NCI-H2196 treated with DMSO at 0.1 percent for 48 hours (cell line): ENCODE measurements at regions not wholly inside any gene's neighbourhood (a gene's known extent, or its start where the extent isn't known, plus 50 kb on each side); places are given as distances from the start of the nearest gene placed in this dataset.

Experiments
- DNase-seq: peaks from one replicate; lab custom pipeline; 2025; ENCODE audit not compliant: unreplicated experiment; lab: John Stamatoyannopoulos, UW

DNA sequence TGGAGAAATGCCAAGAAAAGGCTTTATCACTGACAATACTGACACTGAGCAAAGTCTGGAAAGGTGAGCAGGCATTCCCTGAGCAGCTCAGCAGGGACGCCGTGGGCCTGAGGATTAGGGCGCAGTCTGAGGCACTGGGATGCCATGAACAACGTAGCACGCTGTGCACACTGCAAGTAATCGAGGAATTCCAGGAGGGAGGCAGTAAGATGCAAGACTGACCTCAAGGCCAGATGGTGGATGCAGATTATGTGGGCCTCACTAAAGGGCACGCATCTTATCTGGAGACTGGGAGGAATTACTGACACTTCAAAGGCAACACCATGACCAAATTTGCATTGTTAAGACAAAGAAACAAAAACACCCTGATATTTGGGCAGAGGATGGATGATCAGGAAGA is 50.4 kb upstream of the OPCML start:
- no peak for DNase-seq

DNA sequence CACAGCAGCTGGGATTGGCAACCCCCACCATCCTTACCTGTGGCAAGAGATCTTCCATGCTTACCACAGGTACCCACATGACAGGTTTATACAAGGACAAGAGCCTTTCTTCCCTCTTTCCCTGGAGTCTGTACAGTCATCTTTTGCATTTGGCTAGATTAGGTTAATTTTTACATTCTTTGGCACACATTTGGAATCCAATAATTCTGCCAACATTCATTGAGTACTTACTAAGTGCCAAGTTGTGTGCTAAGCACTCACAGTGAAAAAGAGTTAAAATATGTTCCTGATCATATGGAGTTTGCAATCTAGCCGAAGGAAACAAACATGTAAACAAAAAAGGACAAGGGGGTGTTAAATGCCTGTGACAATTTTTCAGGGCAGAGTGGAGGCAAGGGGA is 50.0 kb upstream of the OPCML start:
- DNase-seq, result no peak
